Thyroid gland (tissue), 4 donors: ENCODE measurements at regions not wholly inside any gene's neighbourhood (a gene's known extent, or its start where the extent isn't known, plus 50 kb on each side); places are given as distances from the start of the nearest gene placed in this dataset.

ENCODE experiments used
- DNase-seq, 2 donors: peaks; one replicate each; pipeline ENCODE4 v3.0.0-alpha.2; 2019
- H3K27ac ChIP-seq, 3 donors: fragments of 200-600 bp; sonication (generic); 1 replicate in 2 of 3; 2 replicates in 1 of 3; pipeline ENCODE4 v1.5.1; 2016 to 2019; ENCODE audit warnings: mild to moderate bottlenecking in 1 of 3, moderate library complexity in 1 of 3
- H3K27me3 ChIP-seq: fragments of 200-600 bp; sonication (generic); one replicate; pipeline ENCODE4 v1.5.1; 2019
- H3K36me3 ChIP-seq, 2 donors: fragments of 200-600 bp; sonication (generic); one replicate each; pipeline ENCODE4 v1.5.1; 2016 to 2019
- H3K4me1 ChIP-seq, 2 donors: fragments of 200-600 bp; sonication (generic); one replicate each; pipeline ENCODE4 v1.5.1; 2017 to 2019
- H3K4me3 ChIP-seq, 3 donors: fragments of 200-600 bp; sonication (generic); replicated peaks in 1 of 3; 1 replicate in 2 of 3; 2 replicates in 1 of 3; pipeline ENCODE4 v1.5.1; 2016; ENCODE audit warnings: mild to moderate bottlenecking in 1 of 3
- H3K9me3 ChIP-seq: fragments of 200-600 bp; sonication (generic); one replicate; pipeline ENCODE4 v1.5.1; 2017
- CTCF ChIP-seq, 6 experiments: fragments of 200-600 bp in 3 of 6; fragments of 450-650 bp in 3 of 6; sonication (generic) in 3 of 6; IDR thresholded peaks; one replicate each; pipeline ENCODE4 v1.5.1; 2016 to 2019; ENCODE audit warnings: antibody characterized with exemption in 6 of 6, mild to moderate bottlenecking in 2 of 6, inconsistent platforms in 1 of 6, moderate library complexity in 1 of 6
- POLR2A ChIP-seq, 2 donors: fragments of 450-650 bp; IDR thresholded peaks; one replicate each; pipeline ENCODE4 v1.6.1; 2017; ENCODE audit warnings: antibody characterized with exemption in 2 of 2, mild to moderate bottlenecking in 2 of 2, moderate library complexity in 1 of 2
- WGBS, 2 donors: methylation state at CpG; one replicate each; pipeline ENCODE4 v1.1.5; 2017; 5-methylcytosine and 5-hydroxymethylcytosine counted together
- intact Hi-C: fragments of 100-400 bp; cut with DNase I; formaldehyde crosslinking; loops from one replicate; pipeline ENCODE4 v1.15.1; 2023

GRCh38 chr7:91329571-91329970 is 65.3 kb downstream of the FZD1 start:
- Histone ChIP-seq H3K27ac (no peak overlapping the region), H3K36me3 (no peaks in the 10 kb centered on the region), H3K9me3 (no peaks in the 10 kb centered on the region), H3K4me1 (no peaks in the 10 kb centered on the region), H3K4me3 (no peak overlapping the region), H3K27me3 (no peaks in the 10 kb centered on the region)
- intact Hi-C loops, result no loop called here
- TF ChIP-seq POLR2A (IDR thresholded peaks at IDR 0.05) (no peak), CTCF (IDR thresholded peaks at IDR 0.05) (no peak)
- DNase-seq, result no peak

GRCh38 chr7:91330191-91330808 is 66.1 kb downstream of the FZD1 start:
- Histone ChIP-seq H3K36me3 (no peaks in the 10 kb centered on the region), H3K4me1 (no peaks in the 10 kb centered on the region), H3K9me3 (no peaks in the 10 kb centered on the region), H3K27ac (no peak overlapping the region), H3K4me3 (no peak overlapping the region), H3K27me3 (no peaks in the 10 kb centered on the region)
- no peak for TF ChIP-seq CTCF (IDR thresholded peaks at IDR 0.05)
- TF ChIP-seq POLR2A (IDR thresholded peaks at IDR 0.05), result no peak
- no peak for DNase-seq
- WGBS, 2 donors, result 63 to 68% methylated on average over 2 of the region's 2 CpGs
- intact Hi-C loops, result no loop called here

- Histone ChIP-seq H3K9me3 (no peaks in the 10 kb centered on the region), H3K4me3 (no peak overlapping the region), H3K36me3 (no peaks in the 10 kb centered on the region), H3K4me1 (no peaks in the 10 kb centered on the region), H3K27ac (no peak overlapping the region), H3K27me3 (no peaks in the 10 kb centered on the region)
- intact Hi-C loops, result no loop called here
- no peak for TF ChIP-seq CTCF (IDR thresholded peaks at IDR 0.05)
- no peak for TF ChIP-seq POLR2A (IDR thresholded peaks at IDR 0.05)
- WGBS, 2 donors, result 70 to 71% methylated on average over 3 of the region's 3 CpGs
- no peak for DNase-seq
Observed at GRCh38 chr7:91330866-91331265, 66.6 kb downstream of the FZD1 start.

GRCh38 chr7:91336106-91336505 is 71.9 kb downstream of the FZD1 start:
- Histone ChIP-seq H3K27ac (no peak overlapping the region), H3K4me3 (no peak overlapping the region), H3K36me3 (no peaks in the 10 kb centered on the region), H3K9me3 (no peaks in the 10 kb centered on the region), H3K27me3 (no peaks in the 10 kb centered on the region), H3K4me1 (no peaks in the 10 kb centered on the region)
- intact Hi-C loops, result no loop called here
- no peak for DNase-seq
- TF ChIP-seq POLR2A (IDR thresholded peaks at IDR 0.05), result no peak
- TF ChIP-seq CTCF (IDR thresholded peaks at IDR 0.05), result no peak
- 93 to 98% methylated on average over 2 of the region's 2 CpGs for WGBS, 2 donors

GRCh38 chr7:91338226-91339020 is 74.2 kb downstream of the FZD1 start:
- H3K27ac ChIP-seq, result no peak overlapping the region
- WGBS, 2 donors, result 90 to 96% methylated on average over 3 of the region's 3 CpGs
- H3K36me3 ChIP-seq, result no peaks in the 10 kb centered on the region
- no peak for DNase-seq
- H3K9me3 ChIP-seq, result no peaks in the 10 kb centered on the region
- H3K4me3 ChIP-seq, result no peak overlapping the region
- H3K27me3 ChIP-seq, result no peaks in the 10 kb centered on the region
- TF ChIP-seq POLR2A (IDR thresholded peaks at IDR 0.05), result no peak
- TF ChIP-seq CTCF (IDR thresholded peaks at IDR 0.05), result no peak
- intact Hi-C loops, result no loop called here
- peaks cover 4 to 5% of the 10 kb centered on the region in 2 donors for H3K4me1 ChIP-seq
